GM23338 (cell line): ENCODE measurements at regions not wholly inside any gene's neighbourhood (a gene's known extent, or its start where the extent isn't known, plus 50 kb on each side); places are given as distances from the start of the nearest gene placed in this dataset.

ENCODE experiments used
- ATAC-seq: fragments of 200-7000 bp; cut with Tn5 transposase; 3 replicates; pipeline ENCODE4 v1.9.1; 2020
- DNase-seq: peaks from one replicate; pipeline ENCODE4 v3.0.0-alpha.2; 2015; ENCODE audit warnings: low spot score
- H2AFZ ChIP-seq: fragments of 200-600 bp; sonication (generic); 2 replicates; pipeline ENCODE4 v1.8.0; 2016; ENCODE audit warnings: antibody characterized with exemption, mild to moderate bottlenecking, moderate library complexity
- H3F3A ChIP-seq: fragments of 200-600 bp; sonication (generic); replicated peaks from 2 replicates; pipeline ENCODE4 v1.8.0; 2017; ENCODE audit warnings: antibody characterized with exemption, mixed run types, low read depth
- H3K27ac ChIP-seq: fragments of 200-600 bp; sonication (generic); 2 replicates; pipeline ENCODE4 v1.6.1; 2016; ENCODE audit warnings: low read depth
- H3K27me3 ChIP-seq: fragments of 200-600 bp; sonication (generic); 2 replicates; pipeline ENCODE4 v1.8.0; 2016; ENCODE audit warnings: mild to moderate bottlenecking, mixed run types, moderate library complexity; ENCODE audit not compliant: insufficient read depth
- H3K36me3 ChIP-seq: fragments of 200-600 bp; sonication (generic); 2 replicates; pipeline ENCODE4 v1.8.0; 2016; ENCODE audit warnings: mild to moderate bottlenecking; ENCODE audit not compliant: insufficient read depth
- H3K4me1 ChIP-seq: fragments of 200-600 bp; sonication (generic); 2 replicates; pipeline ENCODE4 v1.8.0; 2016; ENCODE audit warnings: mild to moderate bottlenecking, moderate library complexity; ENCODE audit not compliant: insufficient read depth
- H3K4me2 ChIP-seq: fragments of 200-600 bp; sonication (generic); 2 replicates; pipeline ENCODE4 v1.7.1; 2017; ENCODE audit warnings: mixed run types
- H3K4me3 ChIP-seq: fragments of 200-600 bp; sonication (generic); 2 replicates; pipeline ENCODE4 v1.6.1; 2016; ENCODE audit warnings: mixed run types
- H3K79me2 ChIP-seq: fragments of 200-600 bp; sonication (generic); replicated peaks from 2 replicates; pipeline ENCODE4 v1.8.0; 2017; ENCODE audit warnings: mild to moderate bottlenecking; ENCODE audit not compliant: insufficient read depth
- H3K9me2 ChIP-seq: fragments of 200-600 bp; sonication (generic); 2 replicates; pipeline ENCODE4 v1.8.0; 2017; ENCODE audit not compliant: insufficient read depth
- H4K20me1 ChIP-seq: fragments of 200-600 bp; sonication (generic); replicated peaks from 2 replicates; pipeline ENCODE4 v1.8.0; 2017; ENCODE audit warnings: mild to moderate bottlenecking; ENCODE audit not compliant: insufficient read depth
- H3K27ac Mint-ChIP-seq: 2 replicates; pipeline ENCODE4 v1.8.0; 2020; ENCODE audit warnings: inconsistent platforms, mild to moderate bottlenecking, moderate library complexity, mixed read lengths
- H3K27me3 Mint-ChIP-seq: 3 replicates; pipeline ENCODE4 v1.8.0; 2022; ENCODE audit warnings: low read depth, mild to moderate bottlenecking, moderate library complexity, mixed read lengths, inconsistent platforms; ENCODE audit not compliant: insufficient read depth, poor library complexity
- H3K36me3 Mint-ChIP-seq: 3 replicates; pipeline ENCODE4 v1.8.0; 2021; ENCODE audit warnings: low read depth, mild to moderate bottlenecking, inconsistent platforms, moderate library complexity, mixed read lengths
- H3K4me1 Mint-ChIP-seq: 3 replicates; pipeline ENCODE4 v1.8.0; 2020; ENCODE audit warnings: mild to moderate bottlenecking, inconsistent platforms, mixed read lengths
- H3K4me3 Mint-ChIP-seq: 3 replicates; pipeline ENCODE4 v1.8.0; 2021; ENCODE audit warnings: moderate library complexity, mild to moderate bottlenecking, inconsistent platforms, mixed read lengths
- H3K9me3 Mint-ChIP-seq: 3 replicates; pipeline ENCODE4 v1.8.0; 2020; ENCODE audit warnings: moderate library complexity, mild to moderate bottlenecking, inconsistent platforms, mixed read lengths
- CTCF ChIP-seq, 2 experiments: fragments of 200-600 bp in 1 of 2; sonication (generic) in 1 of 2; conservative IDR thresholded peaks; 2 replicates each; pipeline versions ENCODE4 v1.5.1 to v1.6.1; 2016 to 2017; ENCODE audit warnings: antibody characterized with exemption in 2 of 2, low read depth in 2 of 2, mild to moderate bottlenecking in 2 of 2, moderate library complexity in 1 of 2
- EZH2 ChIP-seq: fragments of 200-600 bp; sonication (generic); IDR thresholded peaks from one replicate; pipeline ENCODE4 v1.8.0; 2017; ENCODE audit warnings: antibody characterized with exemption, mild to moderate bottlenecking, low read depth; ENCODE audit not compliant: unreplicated experiment
- EZH2phosphoT487 ChIP-seq: fragments of 200-600 bp; sonication (generic); IDR thresholded peaks from one replicate; pipeline ENCODE4 v1.8.1; 2018; ENCODE audit warnings: antibody characterized with exemption; ENCODE audit not compliant: unreplicated experiment
- JUNB ChIP-seq: IDR thresholded peaks from one replicate; pipeline ENCODE4 v1.6.1; 2016; ENCODE audit warnings: antibody characterized with exemption; ENCODE audit not compliant: unreplicated experiment
- NANOG ChIP-seq: IDR thresholded peaks from 2 replicates; pipeline ENCODE4 v1.6.1; 2016; ENCODE audit warnings: antibody characterized with exemption, borderline replicate concordance
- POLR2AphosphoS5 ChIP-seq: IDR thresholded peaks from 2 replicates; pipeline ENCODE4 v1.6.1; 2016; ENCODE audit warnings: antibody characterized with exemption, low read depth
- REST ChIP-seq: IDR thresholded peaks from one replicate; pipeline ENCODE4 v1.6.1; 2018; ENCODE audit warnings: antibody characterized with exemption; ENCODE audit not compliant: unreplicated experiment
- STAT1 ChIP-seq: IDR thresholded peaks from one replicate; pipeline ENCODE4 v1.6.1; 2016; ENCODE audit warnings: antibody characterized with exemption; ENCODE audit not compliant: unreplicated experiment
- ZNF331 ChIP-seq: fragments of 250-450 bp; sonication (Bioruptor Pico); IDR thresholded peaks from 2 replicates; pipeline ENCODE4 v1.5.0; 2020; ENCODE audit warnings: low read depth, mild to moderate bottlenecking, moderate library complexity
- ZNF462 ChIP-seq: fragments of 250-450 bp; sonication (Bioruptor Pico); IDR thresholded peaks from 2 replicates; pipeline ENCODE4 v1.5.0; 2020; ENCODE audit warnings: mild to moderate bottlenecking, moderate library complexity

GRCh38 chr6:66858196-66858595, 1151.2 kb upstream of the EYS start (continued):
- TF ChIP-seq ZNF462 (CRISPR knock-in tag): no peak
- no peak for TF ChIP-seq ZNF331 (CRISPR knock-in tag)
- TF ChIP-seq EZH2phosphoT487: no peak
- no peak for TF ChIP-seq JUNB
- no peak for TF ChIP-seq POLR2AphosphoS5
- no peak for TF ChIP-seq CTCF (conservative IDR thresholded peaks at IDR 0.05; ENCODE audit: low read depth in 2 of 2)
- no peak for TF ChIP-seq EZH2

GRCh38 chr6:66854014-66854413, 1147.0 kb upstream of the EYS start:
- H3K27ac ChIP-seq: no peak overlapping the region
- ATAC-seq (no peak), DNase-seq (no peak)
- no peaks in the 10 kb centered on the region; the same call in 2 of the 3 replicates for H3K9me3 Mint-ChIP-seq
- H3K4me3 ChIP-seq: no peak overlapping the region
- H3K27me3 Mint-ChIP-seq: no peaks in the 10 kb centered on the region
- H3K36me3 Mint-ChIP-seq: no peaks in the 10 kb centered on the region
- H3K27ac Mint-ChIP-seq: no peak overlapping the region
- no peaks in the 10 kb centered on the region for H3F3A ChIP-seq
- no peaks in the 10 kb centered on the region for H3K4me1 Mint-ChIP-seq
- H3K79me2 ChIP-seq: no peaks in the 10 kb centered on the region
- H4K20me1 ChIP-seq: no peaks in the 10 kb centered on the region
- H3K9me2 ChIP-seq: no peaks in the 10 kb centered on the region
- no peak overlapping the region for H2AFZ ChIP-seq
- no peaks in the 10 kb centered on the region for H3K27me3 ChIP-seq
- no peak overlapping the region for H3K4me2 ChIP-seq
- H3K36me3 ChIP-seq: no peaks in the 10 kb centered on the region
- no peaks in the 10 kb centered on the region for H3K4me1 ChIP-seq
- no peak overlapping the region for H3K4me3 Mint-ChIP-seq
- TF ChIP-seq STAT1 (no peak), NANOG (no peak), EZH2 (no peak), CTCF (conservative IDR thresholded peaks at IDR 0.05; ENCODE audit: low read depth in 2 of 2) (no peak), POLR2AphosphoS5 (no peak), REST (no peak)
